HEK293T (cell line): ENCODE measurements at regions not wholly inside any gene's neighbourhood (a gene's known extent, or its start where the extent isn't known, plus 50 kb on each side); places are given as distances from the start of the nearest gene placed in this dataset.

Experiments
- BHLHE40 ChIP-seq: fragments of 450-650 bp; IDR thresholded peaks from 2 replicates; pipeline ENCODE4 v1.6.1; 2016; ENCODE audit warnings: mild to moderate bottlenecking, moderate library complexity, borderline replicate concordance
- CTBP1 ChIP-seq: fragments of 450-650 bp; IDR thresholded peaks from 2 replicates; pipeline ENCODE4 v1.6.1; 2016; ENCODE audit warnings: borderline replicate concordance
- FOXM1 ChIP-seq: fragments of 450-650 bp; IDR thresholded peaks from 2 replicates; pipeline ENCODE4 v1.6.1; 2017; ENCODE audit warnings: mild to moderate bottlenecking, borderline replicate concordance
- L3MBTL2 ChIP-seq: fragments of 450-650 bp; conservative IDR thresholded peaks from 2 replicates; pipeline ENCODE4 v1.6.1; 2016; ENCODE audit warnings: mild to moderate bottlenecking
- NFRKB ChIP-seq: fragments of 450-650 bp; IDR thresholded peaks from 2 replicates; pipeline ENCODE4 v1.6.1; 2016; ENCODE audit warnings: mild to moderate bottlenecking, moderate library complexity
- ZNF384 ChIP-seq: fragments of 450-650 bp; IDR thresholded peaks from 2 replicates; pipeline ENCODE4 v1.6.1; 2016
- TF ChIP-seq, protein P1 (sequence below): fragments of 450-650 bp; IDR thresholded peaks from 2 replicates; pipeline ENCODE4 v1.6.1; 2016

DNA sequence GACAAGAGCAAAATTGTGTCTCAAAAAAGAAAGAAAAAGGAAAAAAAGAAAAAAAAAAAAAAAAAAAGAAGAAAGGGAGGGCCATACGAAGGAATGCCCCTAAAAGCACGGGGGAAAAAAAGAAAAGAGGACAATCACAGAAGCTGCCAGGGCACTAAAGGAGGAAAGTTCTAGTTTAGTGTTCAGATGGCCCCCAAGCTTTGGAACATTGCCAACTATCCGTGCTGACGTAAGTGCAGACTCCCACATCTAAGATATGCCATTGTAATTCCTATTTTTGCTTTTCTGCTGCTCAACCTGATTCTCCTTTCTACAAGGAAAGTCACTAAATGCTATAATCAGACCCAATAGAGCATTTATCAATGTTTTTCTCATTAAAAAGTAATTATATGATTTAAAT is 842.1 kb downstream of the KCNJ2 start:
- TF ChIP-seq L3MBTL2 (no peak), NFRKB (no peak), FOXM1 (no peak), CTBP1 (no peak), BHLHE40 (no peak), ZNF384 (no peak)
- TF ChIP-seq, protein P1, sequence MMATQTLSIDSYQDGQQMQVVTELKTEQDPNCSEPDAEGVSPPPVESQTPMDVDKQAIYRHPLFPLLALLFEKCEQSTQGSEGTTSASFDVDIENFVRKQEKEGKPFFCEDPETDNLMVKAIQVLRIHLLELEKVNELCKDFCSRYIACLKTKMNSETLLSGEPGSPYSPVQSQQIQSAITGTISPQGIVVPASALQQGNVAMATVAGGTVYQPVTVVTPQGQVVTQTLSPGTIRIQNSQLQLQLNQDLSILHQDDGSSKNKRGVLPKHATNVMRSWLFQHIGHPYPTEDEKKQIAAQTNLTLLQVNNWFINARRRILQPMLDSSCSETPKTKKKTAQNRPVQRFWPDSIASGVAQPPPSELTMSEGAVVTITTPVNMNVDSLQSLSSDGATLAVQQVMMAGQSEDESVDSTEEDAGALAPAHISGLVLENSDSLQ: no peak
